Endothelial cell of umbilical vein (primary cell): ENCODE measurements at regions not wholly inside any gene's neighbourhood (a gene's known extent, or its start where the extent isn't known, plus 50 kb on each side); places are given as distances from the start of the nearest gene placed in this dataset.

Experiments used
- BruUV-seq: library from RNA; stranded (reverse); fragments of 400-500 nt; replicated peaks from 2 replicates; lab custom pipeline; 2021; lab: Mats Ljungman, UMichigan
- CTCF ChIA-PET: fragments of 300-600, 350-600 bp; sonication (Branson Sonifier 250); formaldehyde crosslinking; loops from one replicate; lab custom pipeline; 2021; ENCODE audit warnings: antibody characterized with exemption, inconsistent platforms; lab: Charles Lee
- POLR2A ChIA-PET: fragments of 300-600, 350-600 bp; sonication (Branson Sonifier 250); formaldehyde crosslinking; loops from one replicate; lab custom pipeline; 2021; ENCODE audit warnings: antibody characterized with exemption, inconsistent platforms; lab: Charles Lee
- DNase-seq: peaks from one replicate; pipeline ENCODE4 v3.0.0-alpha.2; 2011; ENCODE audit warnings: low read depth, low spot score
- FAIRE-seq: peaks from 2 replicates; lab custom pipeline; 2011; peaks lifted over from hg19 to GRCh38; lab: Jason Lieb, UNC
- H2AFZ ChIP-seq: 2 replicates; pipeline ENCODE4 v1.6.0; 2012; ENCODE audit warnings: low read depth, low read length, control low read depth, inconsistent platforms
- H3K27ac ChIP-seq: 2 replicates; pipeline ENCODE4 v1.5.1; 2011; ENCODE audit warnings: low read depth, mild to moderate bottlenecking, control low read depth, low read length, moderate library complexity; ENCODE audit not compliant: insufficient read depth
- H3K27me3 ChIP-seq, 2 experiments: 2 replicates each; pipeline versions ENCODE4 v1.6.0 to v1.6.1; 2011; ENCODE audit warnings: low read length in 2 of 2, mixed read lengths in 1 of 2; ENCODE audit not compliant: control insufficient read depth in 2 of 2, insufficient read depth in 2 of 2
- H3K36me3 ChIP-seq, 2 experiments: 2 replicates in 1 of 2; 3 replicates in 1 of 2; pipeline ENCODE4 v1.5.1; 2011; ENCODE audit warnings: low read length in 2 of 2, mild to moderate bottlenecking in 1 of 2, moderate library complexity in 1 of 2; ENCODE audit not compliant: control insufficient read depth in 2 of 2, insufficient read depth in 2 of 2; ENCODE audit errors: extremely low read depth in 1 of 2
- H3K4me1 ChIP-seq: 3 replicates; pipeline ENCODE4 v1.5.1; 2011; ENCODE audit warnings: mild to moderate bottlenecking, low read length; ENCODE audit not compliant: control insufficient read depth, insufficient read depth; ENCODE audit errors: extremely low read depth
- H3K4me2 ChIP-seq: 2 replicates; pipeline ENCODE4 v1.6.1; 2011; ENCODE audit warnings: low read length, control low read depth, mixed read lengths; ENCODE audit not compliant: insufficient read depth
- H3K4me3 ChIP-seq, 3 experiments: fragments of 200-600 bp in 1 of 3; sonication (generic), shearing (Covaris generic) in 1 of 3; replicated peaks in 1 of 3; 2 replicates each; pipeline ENCODE4 v1.5.1; 2011 to 2016; ENCODE audit warnings: control low read depth in 3 of 3, low read length in 3 of 3, mild to moderate bottlenecking in 2 of 3, inconsistent platforms in 1 of 3, low read depth in 1 of 3, moderate library complexity in 1 of 3; ENCODE audit not compliant: insufficient read depth in 1 of 3
- H3K79me2 ChIP-seq: 2 replicates; pipeline ENCODE4 v1.6.0; 2012; ENCODE audit warnings: low read length, inconsistent platforms; ENCODE audit not compliant: control insufficient read depth, insufficient read depth
- H3K9ac ChIP-seq: replicated peaks from 2 replicates; pipeline ENCODE3; 2011; ENCODE audit warnings: low read length, control low read depth; ENCODE audit not compliant: insufficient read depth; ENCODE audit errors: extremely low read depth
- H3K9me1 ChIP-seq: replicated peaks from 3 replicates; pipeline ENCODE4 v1.6.0; 2011; ENCODE audit warnings: mild to moderate bottlenecking, low read length; ENCODE audit not compliant: control insufficient read depth, insufficient read depth; ENCODE audit errors: extremely low read depth
- H3K9me3 ChIP-seq: replicated peaks from 2 replicates; pipeline ENCODE4 v1.5.1; 2012; ENCODE audit warnings: low read length, inconsistent platforms; ENCODE audit not compliant: control insufficient read depth, insufficient read depth
- H4K20me1 ChIP-seq: replicated peaks from 2 replicates; pipeline ENCODE3; 2011; ENCODE audit warnings: mild to moderate bottlenecking, low read length; ENCODE audit not compliant: control insufficient read depth, insufficient read depth; ENCODE audit errors: extremely low read depth
- CTCF ChIP-seq, 2 donors: IDR thresholded peaks; 1 replicate in 1 of 2; 2 replicates in 1 of 2; pipeline ENCODE4 v1.5.1; 2011; ENCODE audit warnings: low read length in 2 of 2, mild to moderate bottlenecking in 2 of 2, moderate library complexity in 2 of 2, control low read depth in 1 of 2, inconsistent platforms in 1 of 2, low read depth in 1 of 2; ENCODE audit not compliant: insufficient read depth in 1 of 2; ENCODE audit errors: extremely low read depth in 1 of 2
- EZH2 ChIP-seq: IDR thresholded peaks from 2 replicates; pipeline ENCODE4 v1.6.1; 2012; ENCODE audit warnings: borderline replicate concordance, low read depth, mild to moderate bottlenecking, moderate library complexity, low read length, inconsistent platforms; ENCODE audit not compliant: severe bottlenecking
- FOS ChIP-seq: IDR thresholded peaks from 2 replicates; pipeline ENCODE4 v1.6.1; 2011; ENCODE audit warnings: mild to moderate bottlenecking, low read length, moderate library complexity, borderline replicate concordance; ENCODE audit not compliant: insufficient read depth
- GATA2 ChIP-seq: IDR thresholded peaks from 2 replicates; pipeline ENCODE4 v1.7.0; 2011; ENCODE audit warnings: low read depth, mild to moderate bottlenecking, moderate library complexity, mixed read lengths, low read length; ENCODE audit not compliant: insufficient read length, insufficient read depth
- JUN ChIP-seq: IDR thresholded peaks from 2 replicates; pipeline ENCODE4 v1.6.1; 2011; ENCODE audit warnings: borderline replicate concordance, low read depth; ENCODE audit not compliant: insufficient read length, insufficient read depth
- MAX ChIP-seq: IDR thresholded peaks from 2 replicates; pipeline ENCODE4 v1.6.1; 2011; ENCODE audit not compliant: insufficient read depth, insufficient read length
- MYC ChIP-seq: IDR thresholded peaks from one replicate; pipeline ENCODE4 v1.6.1; 2011; ENCODE audit warnings: mild to moderate bottlenecking, low read depth, low read length
- POLR2A ChIP-seq: IDR thresholded peaks from 2 replicates; pipeline ENCODE4 v1.6.1; 2012; ENCODE audit warnings: low read depth, mild to moderate bottlenecking, control low read depth, low read length
- POLR2AphosphoS5 ChIP-seq: IDR thresholded peaks from 2 replicates; pipeline ENCODE4 v1.6.1; 2012; ENCODE audit warnings: low read depth, mild to moderate bottlenecking, control low read depth, low read length, moderate library complexity; ENCODE audit not compliant: insufficient read depth
- dilution Hi-C: fragments of 300-500 bp; cut with MboI; formaldehyde crosslinking; loops from one replicate; pipeline ENCODE4 v1.15.0; 2019; ENCODE audit warnings: low sequenced_read_pairs; ENCODE audit not compliant: extremely low pct_ligation_motif_present
- intact Hi-C: fragments of 100-400 bp; cut with micrococcal nuclease; formaldehyde crosslinking; loops from one replicate; pipeline ENCODE4 v1.10.0; 2022

GRCh38 chr12:83818881-83819280 lies 1093.7 kb downstream of the SLC6A15 start:
- H3K4me3 ChIP-seq, result no peak overlapping the region
- no peaks in the 10 kb centered on the region for H4K20me1 ChIP-seq
- no peaks in the 10 kb centered on the region for H3K9me3 ChIP-seq
- intact Hi-C loops (no loop called here), dilution Hi-C loops (no loop called here)
- no peaks in the 10 kb centered on the region for H3K9me1 ChIP-seq
- ChIA-PET POLR2A (no interaction called here), CTCF (interaction anchor here (1.7 kb wide), 1 partner anchor 8 kb away, joined by 4 read pairs; no protein-coding TSS in a partner anchor)
- H3K9ac ChIP-seq, result no peak overlapping the region
- no peak overlapping the region for H2AFZ ChIP-seq
- FAIRE-seq (no peak), DNase-seq (no peak)
- H3K36me3 ChIP-seq, result no peaks in the 10 kb centered on the region
- no peaks in the 10 kb centered on the region for H3K27me3 ChIP-seq
- no peak overlapping the region for H3K27ac ChIP-seq
- no peak overlapping the region for H3K4me2 ChIP-seq
- no peaks in the 10 kb centered on the region for H3K4me1 ChIP-seq
- no peak for TF ChIP-seq MYC
- TF ChIP-seq POLR2A, result no peak
- no peak for TF ChIP-seq GATA2
- no peak for TF ChIP-seq FOS
- TF ChIP-seq POLR2AphosphoS5, result no peak
- BruUV-seq, result no TSS peak
- no peaks in the 10 kb centered on the region for H3K79me2 ChIP-seq

GRCh38 chr12:83817730-83818129 lies 1094.9 kb downstream of the SLC6A15 start:
- BruUV-seq, result no TSS peak
- H3K27ac ChIP-seq, result no peak overlapping the region
- no peak overlapping the region for H3K4me3 ChIP-seq
- DNase-seq (no peak), FAIRE-seq (no peak)
- H3K79me2 ChIP-seq, result no peaks in the 10 kb centered on the region
- no peaks in the 10 kb centered on the region for H3K9me3 ChIP-seq
- H3K4me1 ChIP-seq, result no peaks in the 10 kb centered on the region
- no peak overlapping the region for H3K4me2 ChIP-seq
- TF ChIP-seq FOS, result no peak
- TF ChIP-seq MAX, result no peak
- TF ChIP-seq GATA2, result no peak
- TF ChIP-seq MYC, result no peak
- TF ChIP-seq EZH2, result no peak
- no peak for TF ChIP-seq POLR2AphosphoS5
- TF ChIP-seq JUN, result no peak
- TF ChIP-seq CTCF (IDR thresholded peaks at IDR 0.05; ENCODE audit: extremely low read depth in 1 of 2, insufficient read depth in 1 of 2, low read depth in 1 of 2, low read length in 2 of 2), result no peak
- TF ChIP-seq POLR2A, result no peak
- ChIA-PET POLR2A (no interaction called here), CTCF (interaction anchor here (1.7 to 1.9 kb wide), 2 partner anchors 9 kb away, joined by 4 to 7 read pairs; no protein-coding TSS in a partner anchor)
- dilution Hi-C loops (no loop called here), intact Hi-C loops (no loop called here)
- no peak overlapping the region for H2AFZ ChIP-seq
- no peaks in the 10 kb centered on the region for H3K36me3 ChIP-seq
- H4K20me1 ChIP-seq, result no peaks in the 10 kb centered on the region
- no peaks in the 10 kb centered on the region for H3K27me3 ChIP-seq
- no peaks in the 10 kb centered on the region for H3K9me1 ChIP-seq
- H3K9ac ChIP-seq, result no peak overlapping the region
